LNCAP (cell line): ENCODE measurements at regions not wholly inside any gene's neighbourhood (a gene's known extent, or its start where the extent isn't known, plus 50 kb on each side); places are given as distances from the start of the nearest gene placed in this dataset.

Experiments used
- CTCF ChIP-seq: fragments of 450-650 bp; IDR thresholded peaks from 2 replicates; pipeline ENCODE4 v1.5.1; 2017; ENCODE audit warnings: mild to moderate bottlenecking

- no peak for TF ChIP-seq CTCF
These were observed 365.2 kb downstream of the CD109 start for GRCh38 chr6:74061201-74061600.

GRCh38 chr6:74060354-74060753 lies 364.4 kb downstream of the CD109 start:
- no peak for TF ChIP-seq CTCF

- TF ChIP-seq CTCF: no peak
These were observed 362.6 kb downstream of the CD109 start for GRCh38 chr6:74058606-74059005.

GRCh38 chr6:74057326-74057725 lies 361.3 kb downstream of the CD109 start:
- no peak for TF ChIP-seq CTCF

GRCh38 chr6:74054190-74054589 lies 358.2 kb downstream of the CD109 start:
- no peak for TF ChIP-seq CTCF

GRCh38 chr6:74050921-74051320 lies 354.9 kb downstream of the CD109 start:
- TF ChIP-seq CTCF: no peak

- no peak for TF ChIP-seq CTCF
These were observed 352.4 kb downstream of the CD109 start for GRCh38 chr6:74048387-74048786.

GRCh38 chr6:74044417-74045096 lies 348.6 kb downstream of the CD109 start:
- no peak for TF ChIP-seq CTCF
